GM04504 (cell line): ENCODE measurements at regions not wholly inside any gene's neighbourhood (a gene's known extent, or its start where the extent isn't known, plus 50 kb on each side); places are given as distances from the start of the nearest gene placed in this dataset.
"Not testable (repeated sequence)": the region's sequence is repeated elsewhere in the genome, so short reads cannot be mapped to it uniquely, and the experiment has no call there.

Source experiments
- DNase-seq: peaks from one replicate; pipeline ENCODE4 v3.0.0-alpha.2; 2012; ENCODE audit warnings: low read depth

GRCh38 chr3:36656873-36657272, 107.5 kb downstream of the DCLK3 start:
- no peak for DNase-seq

GRCh38 chr3:36653095-36653494, 111.3 kb downstream of the DCLK3 start:
- peak; percentile 63 for DNase-seq

GRCh38 chr3:36652104-36652503, 112.2 kb downstream of the DCLK3 start:
- no peak for DNase-seq

DNA sequence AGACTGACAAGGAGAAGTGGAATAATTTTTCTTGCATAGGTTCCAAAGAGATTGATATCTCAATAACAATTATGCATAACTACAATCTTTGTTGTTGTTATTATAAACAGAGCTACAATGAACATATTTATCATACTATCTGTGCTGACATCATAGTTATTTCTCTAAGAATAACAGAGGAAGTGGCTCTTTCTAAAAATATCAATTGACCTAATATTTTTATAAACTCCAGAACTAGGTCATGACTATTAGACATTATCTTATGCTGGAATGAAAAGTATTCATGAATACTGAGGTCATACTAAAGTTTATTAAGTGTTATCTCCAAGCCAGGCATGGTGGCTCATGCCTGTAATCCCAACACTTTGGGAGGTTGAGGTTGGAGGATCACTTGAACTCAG, 114.1 kb downstream of the DCLK3 start:
- DNase-seq = no peak

DNA sequence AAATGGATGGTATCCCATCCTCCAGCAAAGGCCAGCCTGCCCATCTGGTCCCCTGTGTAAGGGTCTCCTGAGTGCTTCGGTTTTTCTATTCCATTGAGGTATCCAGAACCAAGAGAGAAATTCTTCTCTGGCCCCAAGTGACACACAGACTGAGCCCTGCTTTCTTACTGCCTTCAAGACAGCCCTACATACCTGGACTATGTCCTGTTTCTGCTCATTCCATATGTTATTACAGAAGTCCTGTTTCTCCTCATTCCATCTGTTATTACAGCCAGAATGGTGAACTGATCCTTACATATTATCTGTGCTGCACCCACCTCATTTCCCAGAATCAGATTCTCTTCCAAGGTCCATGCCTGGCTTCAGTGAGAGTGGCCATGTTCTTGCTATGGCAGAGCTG, 115.2 kb downstream of the DCLK3 start:
- no peak for DNase-seq

DNA sequence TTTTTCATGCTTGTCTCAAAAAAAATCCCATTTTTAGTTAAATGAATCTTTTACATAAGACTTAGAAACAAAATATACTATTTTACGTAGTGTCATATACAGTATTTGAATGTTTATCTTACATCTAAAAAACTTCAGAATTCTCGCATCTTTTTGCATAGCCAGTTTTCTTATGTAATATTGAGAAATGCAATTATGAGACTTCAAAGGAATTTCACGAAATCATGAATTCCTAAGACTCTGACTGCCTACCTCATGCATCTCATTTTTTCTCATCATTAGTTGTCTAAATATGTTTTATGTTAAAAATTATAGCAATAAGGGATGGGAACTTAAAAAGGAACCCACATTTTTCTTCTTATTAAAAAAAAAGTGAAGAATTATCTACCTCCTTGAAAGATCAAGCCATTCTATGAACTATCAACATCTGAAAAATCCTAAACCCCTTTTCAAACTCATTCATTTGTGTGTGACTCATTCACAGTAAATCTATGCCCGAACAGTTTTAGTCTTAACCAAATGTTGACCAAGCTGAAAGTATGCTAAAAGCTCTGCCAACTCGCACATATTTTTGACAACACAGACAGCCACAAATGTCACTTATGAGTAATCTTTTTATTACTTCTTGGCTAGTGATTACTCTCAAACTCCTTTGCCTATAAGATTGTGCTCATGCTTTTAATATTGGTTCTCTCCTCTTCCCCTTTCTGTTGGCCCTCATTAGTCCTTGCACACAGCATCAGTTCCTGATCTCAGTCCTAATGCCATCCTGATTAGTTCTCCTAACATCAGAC, 115.9 kb downstream of the DCLK3 start:
- peak; percentile 95 for DNase-seq

- DNase-seq = no peak
These were observed 116.9 kb downstream of the DCLK3 start for GRCh38 chr3:36647423-36647853.

GRCh38 chr3:36643192-36643591, 121.2 kb downstream of the DCLK3 start:
- DNase-seq = no peak

GRCh38 chr3:36635731-36636130, 128.6 kb downstream of the DCLK3 start:
- no peak for DNase-seq

DNA sequence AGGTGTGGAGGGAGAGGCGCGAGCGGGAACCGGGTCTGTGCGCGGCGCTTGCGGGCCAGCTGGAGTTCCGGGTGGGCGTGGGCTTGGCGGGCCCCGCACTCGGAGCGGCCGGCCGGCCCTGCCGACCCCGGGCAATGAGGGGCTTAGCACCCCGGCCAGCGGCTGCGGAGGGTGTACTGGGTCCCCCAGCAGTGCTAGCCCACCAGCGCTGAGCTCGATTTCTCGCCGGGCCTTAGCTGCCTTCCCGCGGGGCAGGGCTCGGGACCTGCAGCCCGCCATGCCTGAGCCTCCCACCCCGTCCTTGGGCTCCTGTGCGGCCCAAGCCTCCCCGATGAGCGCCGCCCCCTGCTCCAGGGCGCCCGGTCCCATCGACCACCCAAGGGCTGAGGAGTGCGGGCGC, 130.5 kb downstream of the DCLK3 start:
- DNase-seq = not testable (repeated sequence)

DNA sequence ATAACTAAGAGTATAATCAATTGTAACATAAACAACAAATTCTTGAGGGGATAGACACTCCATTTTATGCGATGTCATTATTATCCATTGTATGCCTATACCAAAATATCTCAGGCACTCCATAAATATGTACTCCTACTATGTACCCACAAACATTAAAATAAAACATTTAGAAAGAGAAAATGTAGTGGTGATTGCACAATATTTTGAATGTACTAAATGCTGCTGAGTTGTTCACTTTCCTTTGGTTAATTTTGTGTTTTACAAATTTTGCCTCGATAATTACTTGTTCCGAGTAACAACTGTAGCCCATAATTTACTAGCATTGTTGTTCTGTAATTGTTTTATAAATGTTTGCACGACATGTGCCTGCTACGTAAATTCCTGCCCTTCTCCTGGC, 131.3 kb downstream of the DCLK3 start:
- no peak for DNase-seq

DNA sequence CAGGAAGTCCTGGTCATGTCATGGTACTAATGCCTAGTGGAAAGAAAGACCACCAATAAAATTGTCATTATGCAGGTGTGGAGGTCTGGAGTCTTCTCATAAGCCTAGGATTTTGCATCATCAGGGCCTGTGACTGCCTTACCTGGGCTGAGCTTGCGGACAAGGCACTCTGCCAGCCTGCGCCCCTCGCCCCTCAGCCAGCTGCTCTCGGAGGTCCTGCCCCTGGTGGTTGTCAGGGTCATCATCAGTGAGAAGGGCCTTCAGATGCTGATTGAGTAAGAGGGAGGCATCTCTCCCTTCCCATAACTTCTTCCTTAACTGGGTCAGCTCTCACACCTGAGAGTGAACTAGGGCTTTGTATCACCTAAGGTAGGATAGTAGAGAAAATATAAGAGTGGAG, 132.8 kb downstream of the DCLK3 start:
- no peak for DNase-seq

- no peak for DNase-seq
These were observed 148.5 kb downstream of the DCLK3 start for GRCh38 chr3:36615861-36616260.

GRCh38 chr3:36606871-36607765, 157.2 kb downstream of the DCLK3 start:
- no peak for DNase-seq

DNA sequence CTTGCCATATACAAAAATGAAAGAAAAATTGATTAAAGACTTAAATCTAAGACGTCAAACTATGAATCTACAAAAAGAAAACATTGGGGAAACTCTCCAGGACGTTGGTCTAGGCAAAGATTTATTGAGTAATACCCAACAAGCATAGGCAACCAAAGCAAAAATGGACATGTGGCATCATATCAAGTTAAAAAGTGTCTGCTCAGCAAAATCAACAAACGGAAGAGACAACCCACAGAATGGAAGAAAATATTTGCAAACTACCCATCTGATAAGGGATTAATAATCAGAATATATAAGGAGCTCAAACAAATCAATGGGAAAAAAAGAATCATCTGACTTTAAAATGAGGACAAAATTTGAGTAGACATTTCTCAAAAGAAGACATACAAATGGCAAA, 160.9 kb downstream of the DCLK3 start:
- DNase-seq = no peak

DNA sequence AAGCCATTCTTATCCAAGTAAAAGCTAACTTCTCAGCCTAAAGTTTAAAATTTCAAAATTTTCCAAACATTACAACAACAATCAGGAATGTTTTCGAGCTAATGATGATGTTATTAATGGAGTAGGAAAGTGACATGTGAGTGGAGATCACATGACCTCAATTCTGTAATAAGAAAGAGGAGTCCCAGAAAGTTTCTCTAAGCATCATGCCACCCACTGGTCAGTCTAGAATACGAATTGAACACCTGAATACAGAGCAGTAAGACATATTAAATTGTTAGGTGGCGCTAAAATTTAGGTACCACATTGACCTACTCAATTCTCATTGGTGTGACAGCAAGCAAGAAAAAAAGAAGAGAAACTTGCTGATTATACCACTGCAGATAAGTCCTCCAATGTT, 163.9 kb downstream of the DCLK3 start:
- DNase-seq = no peak
